ENCODE measurements at regions not wholly inside any gene's neighbourhood (a gene's known extent, or its start where the extent isn't known, plus 50 kb on each side); places are given as distances from the start of the nearest gene placed in this dataset.

- TF ChIP-seq RAD21 (CRISPR knock-in tag; IDR thresholded peaks at IDR 0.05) (no peak), THRA (CRISPR knock-in tag; IDR thresholded peaks at IDR 0.05; ENCODE audit: borderline replicate concordance) (no peak), EZH2 (conservative IDR thresholded peaks at IDR 0.05; ENCODE audit: low read depth, low read length) (no peak), POLR2AphosphoS5 (IDR thresholded peaks at IDR 0.05; ENCODE audit: low read depth, low read length) (no peak), PRPF4 (IDR thresholded peaks at IDR 0.05; ENCODE audit: low read depth, low read length, poor library complexity, severe bottlenecking) (no peak), BCL6 (CRISPR knock-in tag; IDR thresholded peaks at IDR 0.05) (no peak), FOSL1 (CRISPR knock-in tag; IDR thresholded peaks at IDR 0.05; ENCODE audit: borderline replicate concordance) (no peak), SP2 (CRISPR knock-in tag; IDR thresholded peaks at IDR 0.05) (no peak), SNRNP70 (IDR thresholded peaks at IDR 0.05; ENCODE audit: low read depth, low read length) (no peak)
- TF ChIP-seq, protein P1, sequence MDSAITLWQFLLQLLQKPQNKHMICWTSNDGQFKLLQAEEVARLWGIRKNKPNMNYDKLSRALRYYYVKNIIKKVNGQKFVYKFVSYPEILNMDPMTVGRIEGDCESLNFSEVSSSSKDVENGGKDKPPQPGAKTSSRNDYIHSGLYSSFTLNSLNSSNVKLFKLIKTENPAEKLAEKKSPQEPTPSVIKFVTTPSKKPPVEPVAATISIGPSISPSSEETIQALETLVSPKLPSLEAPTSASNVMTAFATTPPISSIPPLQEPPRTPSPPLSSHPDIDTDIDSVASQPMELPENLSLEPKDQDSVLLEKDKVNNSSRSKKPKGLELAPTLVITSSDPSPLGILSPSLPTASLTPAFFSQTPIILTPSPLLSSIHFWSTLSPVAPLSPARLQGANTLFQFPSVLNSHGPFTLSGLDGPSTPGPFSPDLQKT (CRISPR knock-in tag; IDR thresholded peaks at IDR 0.05; ENCODE audit: borderline replicate concordance): no peak
- TF ChIP-seq, protein P2, sequence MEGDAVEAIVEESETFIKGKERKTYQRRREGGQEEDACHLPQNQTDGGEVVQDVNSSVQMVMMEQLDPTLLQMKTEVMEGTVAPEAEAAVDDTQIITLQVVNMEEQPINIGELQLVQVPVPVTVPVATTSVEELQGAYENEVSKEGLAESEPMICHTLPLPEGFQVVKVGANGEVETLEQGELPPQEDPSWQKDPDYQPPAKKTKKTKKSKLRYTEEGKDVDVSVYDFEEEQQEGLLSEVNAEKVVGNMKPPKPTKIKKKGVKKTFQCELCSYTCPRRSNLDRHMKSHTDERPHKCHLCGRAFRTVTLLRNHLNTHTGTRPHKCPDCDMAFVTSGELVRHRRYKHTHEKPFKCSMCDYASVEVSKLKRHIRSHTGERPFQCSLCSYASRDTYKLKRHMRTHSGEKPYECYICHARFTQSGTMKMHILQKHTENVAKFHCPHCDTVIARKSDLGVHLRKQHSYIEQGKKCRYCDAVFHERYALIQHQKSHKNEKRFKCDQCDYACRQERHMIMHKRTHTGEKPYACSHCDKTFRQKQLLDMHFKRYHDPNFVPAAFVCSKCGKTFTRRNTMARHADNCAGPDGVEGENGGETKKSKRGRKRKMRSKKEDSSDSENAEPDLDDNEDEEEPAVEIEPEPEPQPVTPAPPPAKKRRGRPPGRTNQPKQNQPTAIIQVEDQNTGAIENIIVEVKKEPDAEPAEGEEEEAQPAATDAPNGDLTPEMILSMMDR (CRISPR knock-in tag; IDR thresholded peaks at IDR 0.05): no peak
Observed at GRCh38 chr9:110126499-110126941, 81.4 kb downstream of the C9orf152 start.
